Fibroblast of lung (primary cell): ENCODE measurements at regions not wholly inside any gene's neighbourhood (a gene's known extent, or its start where the extent isn't known, plus 50 kb on each side); places are given as distances from the start of the nearest gene placed in this dataset.

ENCODE experiments used
- EZH2 ChIP-seq: IDR thresholded peaks from 2 replicates; pipeline ENCODE4 v1.5.1; 2012; ENCODE audit warnings: low read length, control low read depth, mild to moderate bottlenecking; ENCODE audit errors: missing control alignments
- TF ChIP-seq, protein P1 (sequence below), 2 donors: IDR thresholded peaks in 1 of 2; conservative IDR thresholded peaks in 1 of 2; 1 replicate in 1 of 2; 2 replicates in 1 of 2; pipeline ENCODE4 v1.5.1; 2011 to 2012; ENCODE audit warnings: low read length in 2 of 2, control low read depth in 1 of 2, inconsistent platforms in 1 of 2, low read depth in 1 of 2, mild to moderate bottlenecking in 1 of 2

DNA sequence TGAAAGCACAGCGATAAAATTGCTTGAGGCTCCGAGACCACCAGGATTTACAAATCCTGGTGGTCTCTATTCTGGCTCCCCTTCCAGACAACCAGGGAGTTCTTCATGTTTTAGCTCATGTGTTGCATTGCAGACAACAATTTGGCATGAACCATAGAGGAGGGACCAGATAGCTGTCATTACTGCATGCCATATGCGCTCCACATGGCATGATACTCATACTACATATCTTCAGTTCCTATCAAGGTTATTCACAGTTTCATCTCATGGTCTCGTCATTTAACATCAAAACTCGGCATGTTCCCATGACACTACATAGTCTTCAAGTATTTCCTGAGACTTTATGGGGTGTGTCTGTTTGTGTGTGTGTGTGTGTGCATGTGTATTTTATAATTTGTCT, 220.3 kb downstream of the OR13H1 start:
- TF ChIP-seq, protein P1, sequence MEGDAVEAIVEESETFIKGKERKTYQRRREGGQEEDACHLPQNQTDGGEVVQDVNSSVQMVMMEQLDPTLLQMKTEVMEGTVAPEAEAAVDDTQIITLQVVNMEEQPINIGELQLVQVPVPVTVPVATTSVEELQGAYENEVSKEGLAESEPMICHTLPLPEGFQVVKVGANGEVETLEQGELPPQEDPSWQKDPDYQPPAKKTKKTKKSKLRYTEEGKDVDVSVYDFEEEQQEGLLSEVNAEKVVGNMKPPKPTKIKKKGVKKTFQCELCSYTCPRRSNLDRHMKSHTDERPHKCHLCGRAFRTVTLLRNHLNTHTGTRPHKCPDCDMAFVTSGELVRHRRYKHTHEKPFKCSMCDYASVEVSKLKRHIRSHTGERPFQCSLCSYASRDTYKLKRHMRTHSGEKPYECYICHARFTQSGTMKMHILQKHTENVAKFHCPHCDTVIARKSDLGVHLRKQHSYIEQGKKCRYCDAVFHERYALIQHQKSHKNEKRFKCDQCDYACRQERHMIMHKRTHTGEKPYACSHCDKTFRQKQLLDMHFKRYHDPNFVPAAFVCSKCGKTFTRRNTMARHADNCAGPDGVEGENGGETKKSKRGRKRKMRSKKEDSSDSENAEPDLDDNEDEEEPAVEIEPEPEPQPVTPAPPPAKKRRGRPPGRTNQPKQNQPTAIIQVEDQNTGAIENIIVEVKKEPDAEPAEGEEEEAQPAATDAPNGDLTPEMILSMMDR (conservative IDR thresholded peaks at IDR 0.05 in 1 of 2, IDR thresholded peaks at IDR 0.05 in 1 of 2; ENCODE audit: low read depth in 1 of 2, low read length in 2 of 2), result no peak
- TF ChIP-seq EZH2, result no peak
